PC-9 (cell line): ENCODE measurements at regions not wholly inside any gene's neighbourhood (a gene's known extent, or its start where the extent isn't known, plus 50 kb on each side); places are given as distances from the start of the nearest gene placed in this dataset.

Experiments
- BruUV-seq: library from RNA; stranded (reverse); fragments of 400-500 nt; replicated peaks from 2 replicates; lab custom pipeline; 2021; lab: Mats Ljungman, UMichigan
- CTCF ChIA-PET: fragments of 300-600 bp; sonication (Branson Sonifier 250); formaldehyde crosslinking; loops from one replicate; lab custom pipeline; 2022; ENCODE audit warnings: antibody characterized with exemption; lab: Charles Lee
- POLR2A ChIA-PET: fragments of 300-600 bp; sonication (Branson Sonifier 250); formaldehyde crosslinking; loops from one replicate; lab custom pipeline; 2022; ENCODE audit warnings: antibody characterized with exemption; ENCODE audit not compliant: unreplicated experiment; lab: Charles Lee
- DNase-seq, 2 experiments: peaks; one replicate each; pipeline versions ENCODE4 v3.0.0 to v3.0.0-alpha.2; 2015 to 2022; ENCODE audit warnings: mixed read lengths in 1 of 2
- H2AFZ ChIP-seq: fragments of 200-600 bp; sonication (generic); 2 replicates; pipeline ENCODE4 v1.8.1; 2017; ENCODE audit warnings: antibody characterized with exemption
- H3F3A ChIP-seq: fragments of 200-600 bp; sonication (generic); 2 replicates; pipeline ENCODE4 v1.8.1; 2017; ENCODE audit warnings: antibody characterized with exemption, mild to moderate bottlenecking, low read depth; ENCODE audit not compliant: insufficient read depth
- H3K27ac ChIP-seq: fragments of 200-600 bp; sonication (generic); 2 replicates; pipeline ENCODE4 v1.6.1; 2016; ENCODE audit warnings: mixed run types
- H3K27me3 ChIP-seq: fragments of 200-600 bp; sonication (generic); 2 replicates; pipeline ENCODE4 v1.6.1; 2016; ENCODE audit warnings: low read depth, mixed run types; ENCODE audit not compliant: insufficient read depth
- H3K36me3 ChIP-seq: fragments of 200-600 bp; sonication (generic); 2 replicates; pipeline ENCODE4 v1.6.1; 2016; ENCODE audit warnings: low read depth, mixed run types
- H3K4me1 ChIP-seq: fragments of 200-600 bp; sonication (generic); replicated peaks from 2 replicates; pipeline ENCODE4 v1.6.1; 2016; ENCODE audit warnings: mixed run types; ENCODE audit not compliant: insufficient read depth
- H3K4me2 ChIP-seq: fragments of 200-600 bp; sonication (generic); 2 replicates; pipeline ENCODE4 v1.6.1; 2017; ENCODE audit warnings: mixed run types
- H3K4me3 ChIP-seq: fragments of 200-600 bp; sonication (generic); 2 replicates; pipeline ENCODE4 v1.6.1; 2016; ENCODE audit warnings: mixed run types
- H3K79me2 ChIP-seq: fragments of 200-600 bp; sonication (generic); 2 replicates; pipeline ENCODE4 v1.6.1; 2017; ENCODE audit warnings: low read depth, mixed run types
- H3K9me2 ChIP-seq: fragments of 200-600 bp; sonication (generic); 2 replicates; pipeline ENCODE4 v1.8.1; 2017; ENCODE audit warnings: mild to moderate bottlenecking; ENCODE audit not compliant: insufficient read depth
- H3K9me3 ChIP-seq: fragments of 200-600 bp; sonication (generic); 2 replicates; pipeline ENCODE4 v1.8.1; 2016; ENCODE audit warnings: low read depth; ENCODE audit not compliant: insufficient read depth
- H4K20me1 ChIP-seq: fragments of 200-600 bp; sonication (generic); 2 replicates; pipeline ENCODE4 v1.8.1; 2017; ENCODE audit not compliant: insufficient read depth
- CTCF ChIP-seq: fragments of 200-600 bp; sonication (generic); conservative IDR thresholded peaks from 2 replicates; pipeline ENCODE4 v1.6.1; 2017; ENCODE audit warnings: mixed run types, antibody characterized with exemption, mild to moderate bottlenecking, moderate library complexity
- EZH2 ChIP-seq: fragments of 200-600 bp; sonication (generic); IDR thresholded peaks from 2 replicates; pipeline ENCODE4 v1.8.0; 2017; ENCODE audit warnings: antibody characterized with exemption, low read depth
- intact Hi-C: fragments of 100-400 bp; cut with micrococcal nuclease; formaldehyde crosslinking; loops from one replicate; pipeline ENCODE4 v1.10.0; 2022; ENCODE audit not compliant: unreplicated experiment

- intact Hi-C loops = no loop called here
- Histone ChIP-seq H3K4me3 (no peak overlapping the region), H4K20me1 (no peaks in the 10 kb centered on the region), H3K4me2 (no peak overlapping the region), H3K9me3 (no peaks in the 10 kb centered on the region), H3K4me1 (no peaks in the 10 kb centered on the region), H3K27ac (no peak overlapping the region), H3K36me3 (no peaks in the 10 kb centered on the region), H3F3A (no peaks in the 10 kb centered on the region), H3K9me2 (no peaks in the 10 kb centered on the region; the same call in 1 of the 2 replicates), H3K27me3 (no peaks in the 10 kb centered on the region), H2AFZ (no peak overlapping the region), H3K79me2 (no peaks in the 10 kb centered on the region)
- DNase-seq = no peak
- ChIA-PET CTCF (no interaction called here), POLR2A (no interaction called here)
- BruUV-seq = no TSS peak
- TF ChIP-seq EZH2 (no peak), CTCF (no peak)
These were observed 538.2 kb upstream of the ZNF462 start for GRCh38 chr9:106324591-106325280.

- POLR2A ChIA-PET = no interaction called here
- Histone ChIP-seq H3K4me1 (no peaks in the 10 kb centered on the region), H3K27ac (no peak overlapping the region), H3K79me2 (no peaks in the 10 kb centered on the region), H3K4me3 (no peak overlapping the region), H3F3A (no peaks in the 10 kb centered on the region), H3K9me3 (no peaks in the 10 kb centered on the region), H4K20me1 (no peaks in the 10 kb centered on the region), H3K9me2 (no peaks in the 10 kb centered on the region), H3K36me3 (no peaks in the 10 kb centered on the region), H3K27me3 (no peaks in the 10 kb centered on the region), H2AFZ (no peak overlapping the region), H3K4me2 (no peak overlapping the region)
- TF ChIP-seq EZH2 (no peak), CTCF (no peak)
- BruUV-seq = no TSS peak
- CTCF ChIA-PET = interaction anchor here (0.6 kb wide), 1 partner anchor 1429 kb away, joined by 3 read pairs; no protein-coding TSS in a partner anchor
- intact Hi-C loops = no loop called here
- no peak for DNase-seq
These were observed 536.5 kb upstream of the ZNF462 start for GRCh38 chr9:106326493-106326892.

DNA sequence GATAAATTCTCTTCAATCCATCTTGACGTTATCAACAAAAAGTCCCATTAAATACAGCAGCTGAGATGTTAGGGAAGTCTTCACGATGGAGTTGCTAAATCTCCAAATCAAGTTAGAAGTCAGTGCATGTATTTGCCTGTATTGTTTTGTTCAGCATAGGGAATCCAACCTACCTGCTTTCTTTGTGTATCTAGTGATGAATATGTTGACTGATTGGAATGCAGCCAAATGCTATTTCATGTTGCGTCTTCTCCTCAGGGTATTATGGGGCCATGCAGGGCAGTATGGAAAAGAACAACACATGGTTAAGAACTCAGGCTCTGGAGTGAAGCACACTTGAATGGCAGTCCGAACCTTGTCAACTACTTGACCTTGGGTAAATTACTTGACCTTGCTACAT is 529.5 kb upstream of the ZNF462 start:
- H3K4me2 ChIP-seq = no peak overlapping the region

More for the DNA sequence above, 529.5 kb upstream of the ZNF462 start:
- no peak for TF ChIP-seq EZH2
- TF ChIP-seq CTCF = no peak
- no peaks in the 10 kb centered on the region for H3F3A ChIP-seq
- no peak overlapping the region for H3K27ac ChIP-seq
- H3K9me3 ChIP-seq = no peaks in the 10 kb centered on the region
- no peaks in the 10 kb centered on the region for H3K27me3 ChIP-seq
- no peaks in the 10 kb centered on the region for H3K4me1 ChIP-seq
- POLR2A ChIA-PET = no interaction called here
- H3K4me3 ChIP-seq = no peak overlapping the region
- no TSS peak for BruUV-seq
- no peaks in the 10 kb centered on the region for H3K79me2 ChIP-seq
- intact Hi-C loops = no loop called here
- CTCF ChIA-PET = no interaction called here
- no peaks in the 10 kb centered on the region for H3K36me3 ChIP-seq
- no peak overlapping the region for H2AFZ ChIP-seq
- DNase-seq = no peak
- no peaks in the 10 kb centered on the region for H3K9me2 ChIP-seq
- no peaks in the 10 kb centered on the region; the same call in 1 of the 2 replicates for H4K20me1 ChIP-seq
